GM12878 (cell line): ENCODE measurements at regions not wholly inside any gene's neighbourhood (a gene's known extent, or its start where the extent isn't known, plus 50 kb on each side); places are given as distances from the start of the nearest gene placed in this dataset.

Experiments used
- ATAC-seq: fragments of 200-7000 bp; cut with Tn5 transposase; 3 replicates; pipeline ENCODE4 v1.9.1; 2020; ENCODE audit warnings: mild to moderate bottlenecking, moderate library complexity
- BruUV-seq: library from RNA; stranded (reverse); fragments of 400-500 nt; replicated peaks from 2 replicates; lab custom pipeline; 2021; lab: Mats Ljungman, UMichigan
- CTCF ChIA-PET: fragments of 300-600 bp; sonication (Branson Sonifier 250); formaldehyde crosslinking; extraction: SDS; loops from one replicate; lab custom pipeline; 2021; ENCODE audit warnings: inconsistent platforms; lab: Yijun Ruan, JAX
- POLR2A ChIA-PET: fragments of 350-600 bp; formaldehyde crosslinking; extraction: SDS; loops from one replicate; lab custom pipeline; 2021; ENCODE audit warnings: inconsistent platforms; lab: Charles Lee
- RAD21 ChIA-PET: fragments of 300-600 bp; sonication (Branson Sonifier 250); formaldehyde crosslinking; loops from one replicate; lab custom pipeline; 2023; ENCODE audit warnings: antibody characterized with exemption; ENCODE audit not compliant: unreplicated experiment; lab: Charles Lee
- SMC1A ChIA-PET: fragments of 300-600 bp; sonication (Branson Sonifier 250); formaldehyde crosslinking; loops from one replicate; lab custom pipeline; 2023; ENCODE audit not compliant: unreplicated experiment, uncharacterized antibody; lab: Charles Lee
- DNase-seq: peaks from one replicate; pipeline ENCODE4 v3.0.0-alpha.2; 2011; ENCODE audit warnings: low read depth, low spot score
- FAIRE-seq: peaks from 3 replicates; lab custom pipeline; 2011; peaks lifted over from hg19 to GRCh38; lab: Jason Lieb, UNC
- H2AFZ ChIP-seq: 2 replicates; pipeline ENCODE4 v1.6.0; 2011; ENCODE audit warnings: low read depth, low read length, control low read depth; ENCODE audit not compliant: control insufficient read depth
- H3K27ac ChIP-seq: 2 replicates; pipeline ENCODE4 v1.5.1; 2011; ENCODE audit warnings: control low read depth; ENCODE audit not compliant: control insufficient read depth, insufficient read depth
- H3K27me3 ChIP-seq, 2 experiments: replicated peaks in 1 of 2; 2 replicates each; pipeline versions ENCODE4 v1.6.0 to v1.6.1; 2011; ENCODE audit warnings: low read length in 1 of 2; ENCODE audit not compliant: control insufficient read depth in 2 of 2, insufficient read depth in 2 of 2
- H3K36me3 ChIP-seq, 2 experiments: 2 replicates each; pipeline ENCODE4 v1.5.1; 2011; ENCODE audit warnings: low read length in 1 of 2; ENCODE audit not compliant: control insufficient read depth in 2 of 2, insufficient read depth in 2 of 2
- H3K4me1 ChIP-seq: 2 replicates; pipeline ENCODE4 v1.6.1; 2011; ENCODE audit warnings: mild to moderate bottlenecking, low read length, moderate library complexity, mixed read lengths; ENCODE audit not compliant: control insufficient read depth, insufficient read depth
- H3K4me2 ChIP-seq: 2 replicates; pipeline ENCODE4 v1.6.0; 2011; ENCODE audit warnings: control low read depth; ENCODE audit not compliant: control insufficient read depth, insufficient read depth
- H3K4me3 ChIP-seq: fragments of 200-600 bp; sonication (generic); 2 replicates; pipeline ENCODE4 v1.5.1; 2016
- H3K79me2 ChIP-seq: 2 replicates; pipeline ENCODE4 v1.6.0; 2011; ENCODE audit warnings: low read length; ENCODE audit not compliant: control insufficient read depth, insufficient read depth
- H3K9ac ChIP-seq: 2 replicates; pipeline ENCODE4 v1.8.0; 2011; ENCODE audit warnings: low read length, control low read depth, mixed read lengths; ENCODE audit not compliant: control insufficient read depth, insufficient read depth
- H3K9me3 ChIP-seq: replicated peaks from 3 replicates; pipeline ENCODE4 v1.5.1; 2011; ENCODE audit warnings: mild to moderate bottlenecking, low read length; ENCODE audit not compliant: control insufficient read depth, insufficient read depth
- H4K20me1 ChIP-seq: 2 replicates; pipeline ENCODE4 v1.6.0; 2011; ENCODE audit not compliant: control insufficient read depth, insufficient read depth
- MYB ChIP-seq: fragments of 150-350 bp; IDR thresholded peaks from 2 replicates; pipeline ENCODE4 v1.6.1; 2014; ENCODE audit warnings: mild to moderate bottlenecking, low read depth, low read length, borderline replicate concordance
- NFYA ChIP-seq: IDR thresholded peaks from 2 replicates; pipeline ENCODE4 v1.6.1; 2011; ENCODE audit warnings: low read depth, mild to moderate bottlenecking, low read length, improper control_type of control experiment, borderline replicate concordance
- RELA ChIP-seq: fragments of 450-650 bp; IDR thresholded peaks from 2 replicates; pipeline ENCODE4 v1.8.0; 2014; ENCODE audit warnings: borderline replicate concordance; ENCODE audit not compliant: partially characterized antibody
- SUPT20H ChIP-seq: IDR thresholded peaks from 2 replicates; pipeline ENCODE4 v1.6.1; 2011; ENCODE audit warnings: low read depth, mild to moderate bottlenecking, low read length, moderate library complexity, borderline replicate concordance; ENCODE audit not compliant: control insufficient read depth
- WGBS: methylation state at CpG from one replicate; pipeline ENCODE4 v1.1.6; 2016; ENCODE audit warnings: low lambda C conversion rate; ENCODE audit not compliant: insufficient replicate concordance, insufficient coverage; ENCODE audit errors: missing lambda C conversion rate; 5-methylcytosine and 5-hydroxymethylcytosine counted together
- in situ Hi-C: fragments of 300-500 bp; cut with MboI; formaldehyde crosslinking; loops from 9 replicates; pipeline ENCODE4 v1.14.3; 2018; ENCODE audit warnings: mixed read lengths
- intact Hi-C: fragments of 100-400 bp; cut with micrococcal nuclease; formaldehyde crosslinking; loops from one replicate; pipeline ENCODE4 v1.14.2; 2022; ENCODE audit not compliant: unreplicated experiment
- TF ChIP-seq, protein P1 (sequence below): fragments of 450-650 bp; conservative IDR thresholded peaks from 2 replicates; pipeline ENCODE4 v1.6.1; 2017; ENCODE audit warnings: mild to moderate bottlenecking, moderate library complexity
- TF ChIP-seq, protein P2 (sequence below): fragments of 450-650 bp; IDR thresholded peaks from 2 replicates; pipeline ENCODE4 v1.6.1; 2017; ENCODE audit warnings: low read depth, mild to moderate bottlenecking, moderate library complexity

DNA sequence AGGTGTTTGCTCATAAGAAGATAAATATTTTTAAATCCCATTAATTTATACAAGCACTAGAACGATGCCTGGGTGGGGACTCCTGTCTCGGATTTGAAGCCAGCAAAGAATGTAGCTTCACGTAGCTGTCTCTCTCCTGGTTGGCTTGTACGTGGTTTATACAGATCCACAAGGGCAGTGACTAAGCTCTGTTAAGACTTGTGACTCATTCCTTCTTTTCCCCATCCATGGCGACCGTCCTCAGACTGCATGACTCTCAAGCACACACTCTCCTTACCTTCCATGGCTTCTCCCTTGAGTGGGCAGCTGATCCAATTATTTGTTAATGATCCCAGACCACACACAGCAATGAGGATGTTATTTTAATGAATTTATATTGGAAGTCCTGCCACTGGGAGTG lies 679.7 kb upstream of the SOX9 start:
- POLR2A ChIA-PET: no interaction called here
- Histone ChIP-seq H3K4me2 (no peak overlapping the region), H4K20me1 (no peaks in the 10 kb centered on the region), H2AFZ (no peak overlapping the region), H3K27me3 (no peaks in the 10 kb centered on the region), H3K9me3 (no peaks in the 10 kb centered on the region), H3K4me3 (no peak overlapping the region), H3K36me3 (no peaks in the 10 kb centered on the region), H3K4me1 (no peaks in the 10 kb centered on the region), H3K9ac (no peak overlapping the region), H3K27ac (no peak overlapping the region), H3K79me2 (no peaks in the 10 kb centered on the region)
- 9% methylated on average over 6 of the region's 6 CpGs for WGBS
- ATAC-seq (no peak), DNase-seq (no peak), FAIRE-seq (no peak)
- BruUV-seq: no TSS peak
- SMC1A ChIA-PET: no interaction called here
- CTCF ChIA-PET: interaction anchor here (2.6 kb wide), 1 partner anchor 19 kb away, joined by 10 read pairs; no protein-coding TSS in a partner anchor
- RAD21 ChIA-PET: no interaction called here
- TF ChIP-seq, protein P1, sequence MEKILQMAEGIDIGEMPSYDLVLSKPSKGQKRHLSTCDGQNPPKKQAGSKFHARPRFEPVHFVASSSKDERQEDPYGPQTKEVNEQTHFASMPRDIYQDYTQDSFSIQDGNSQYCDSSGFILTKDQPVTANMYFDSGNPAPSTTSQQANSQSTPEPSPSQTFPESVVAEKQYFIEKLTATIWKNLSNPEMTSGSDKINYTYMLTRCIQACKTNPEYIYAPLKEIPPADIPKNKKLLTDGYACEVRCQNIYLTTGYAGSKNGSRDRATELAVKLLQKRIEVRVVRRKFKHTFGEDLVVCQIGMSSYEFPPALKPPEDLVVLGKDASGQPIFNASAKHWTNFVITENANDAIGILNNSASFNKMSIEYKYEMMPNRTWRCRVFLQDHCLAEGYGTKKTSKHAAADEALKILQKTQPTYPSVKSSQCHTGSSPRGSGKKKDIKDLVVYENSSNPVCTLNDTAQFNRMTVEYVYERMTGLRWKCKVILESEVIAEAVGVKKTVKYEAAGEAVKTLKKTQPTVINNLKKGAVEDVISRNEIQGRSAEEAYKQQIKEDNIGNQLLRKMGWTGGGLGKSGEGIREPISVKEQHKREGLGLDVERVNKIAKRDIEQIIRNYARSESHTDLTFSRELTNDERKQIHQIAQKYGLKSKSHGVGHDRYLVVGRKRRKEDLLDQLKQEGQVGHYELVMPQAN: no peak
- TF ChIP-seq RELA (no peak), SUPT20H (no peak), MYB (no peak), NFYA (no peak)
- TF ChIP-seq, protein P2, sequence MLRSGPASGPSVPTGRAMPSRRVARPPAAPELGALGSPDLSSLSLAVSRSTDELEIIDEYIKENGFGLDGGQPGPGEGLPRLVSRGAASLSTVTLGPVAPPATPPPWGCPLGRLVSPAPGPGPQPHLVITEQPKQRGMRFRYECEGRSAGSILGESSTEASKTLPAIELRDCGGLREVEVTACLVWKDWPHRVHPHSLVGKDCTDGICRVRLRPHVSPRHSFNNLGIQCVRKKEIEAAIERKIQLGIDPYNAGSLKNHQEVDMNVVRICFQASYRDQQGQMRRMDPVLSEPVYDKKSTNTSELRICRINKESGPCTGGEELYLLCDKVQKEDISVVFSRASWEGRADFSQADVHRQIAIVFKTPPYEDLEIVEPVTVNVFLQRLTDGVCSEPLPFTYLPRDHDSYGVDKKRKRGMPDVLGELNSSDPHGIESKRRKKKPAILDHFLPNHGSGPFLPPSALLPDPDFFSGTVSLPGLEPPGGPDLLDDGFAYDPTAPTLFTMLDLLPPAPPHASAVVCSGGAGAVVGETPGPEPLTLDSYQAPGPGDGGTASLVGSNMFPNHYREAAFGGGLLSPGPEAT: no peak
- intact Hi-C loops: no loop called here
- in situ Hi-C loops: no loop called here
